ENCODE measurements at regions not wholly inside any gene's neighbourhood (a gene's known extent, or its start where the extent isn't known, plus 50 kb on each side); places are given as distances from the start of the nearest gene placed in this dataset.

DNA sequence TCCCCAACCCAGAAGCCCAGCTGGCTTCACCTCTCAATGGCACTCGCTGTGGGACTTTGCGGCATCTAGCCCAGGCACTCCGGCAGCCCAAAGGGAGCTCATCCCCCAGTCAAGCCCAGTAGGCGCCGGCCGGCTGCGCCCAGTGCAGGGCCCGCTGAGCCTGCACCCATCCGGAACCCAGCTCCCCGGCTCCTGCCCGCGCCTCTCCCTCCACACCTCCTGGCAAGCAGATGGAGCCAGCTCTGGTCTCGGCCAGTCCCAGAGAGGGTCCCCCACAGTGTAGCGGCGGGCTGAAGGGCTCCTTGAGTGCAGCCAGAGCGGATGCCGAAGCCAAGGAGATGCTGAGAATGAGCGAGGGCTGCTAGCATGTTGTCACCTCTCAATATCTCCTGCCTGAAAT, 116.8 kb upstream of the UGT8 start:
- TF ChIP-seq, protein P1, sequence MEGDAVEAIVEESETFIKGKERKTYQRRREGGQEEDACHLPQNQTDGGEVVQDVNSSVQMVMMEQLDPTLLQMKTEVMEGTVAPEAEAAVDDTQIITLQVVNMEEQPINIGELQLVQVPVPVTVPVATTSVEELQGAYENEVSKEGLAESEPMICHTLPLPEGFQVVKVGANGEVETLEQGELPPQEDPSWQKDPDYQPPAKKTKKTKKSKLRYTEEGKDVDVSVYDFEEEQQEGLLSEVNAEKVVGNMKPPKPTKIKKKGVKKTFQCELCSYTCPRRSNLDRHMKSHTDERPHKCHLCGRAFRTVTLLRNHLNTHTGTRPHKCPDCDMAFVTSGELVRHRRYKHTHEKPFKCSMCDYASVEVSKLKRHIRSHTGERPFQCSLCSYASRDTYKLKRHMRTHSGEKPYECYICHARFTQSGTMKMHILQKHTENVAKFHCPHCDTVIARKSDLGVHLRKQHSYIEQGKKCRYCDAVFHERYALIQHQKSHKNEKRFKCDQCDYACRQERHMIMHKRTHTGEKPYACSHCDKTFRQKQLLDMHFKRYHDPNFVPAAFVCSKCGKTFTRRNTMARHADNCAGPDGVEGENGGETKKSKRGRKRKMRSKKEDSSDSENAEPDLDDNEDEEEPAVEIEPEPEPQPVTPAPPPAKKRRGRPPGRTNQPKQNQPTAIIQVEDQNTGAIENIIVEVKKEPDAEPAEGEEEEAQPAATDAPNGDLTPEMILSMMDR (IDR thresholded peaks at IDR 0.05): no peak
- no peak for TF ChIP-seq POLR2A (IDR thresholded peaks at IDR 0.05)
- no peak for TF ChIP-seq POLR2AphosphoS5 (IDR thresholded peaks at IDR 0.05; ENCODE audit: insufficient read depth in 1 of 2, low read depth in 1 of 2)

All from vagina (tissue), 2 donors.